HepG2 (cell line): ENCODE measurements at regions not wholly inside any gene's neighbourhood (a gene's known extent, or its start where the extent isn't known, plus 50 kb on each side); places are given as distances from the start of the nearest gene placed in this dataset.

ENCODE experiments used
- ATAC-seq: fragments of 200-7000 bp; cut with Tn5 transposase; 3 replicates; pipeline ENCODE4 v1.9.1; 2020; ENCODE audit warnings: mild to moderate bottlenecking, moderate library complexity
- BruUV-seq: library from RNA; stranded (reverse); fragments of 400-500 nt; replicated peaks from 2 replicates; lab custom pipeline; 2021; lab: Mats Ljungman, UMichigan
- CTCF ChIA-PET: fragments of 300-600 bp; formaldehyde crosslinking; extraction: SDS; loops from one replicate; lab custom pipeline; 2021; ENCODE audit warnings: low total read pairs, inconsistent platforms, low intra/inter-chr PET ratio; lab: Yijun Ruan, JAX
- POLR2A ChIA-PET: fragments of 350-600 bp; sonication (Branson Sonifier 250); formaldehyde crosslinking; loops from one replicate; lab custom pipeline; 2020; ENCODE audit warnings: antibody characterized with exemption, inconsistent platforms; lab: Yijun Ruan, JAX
- DNase-seq: peaks from one replicate; pipeline ENCODE4 v3.0.0-alpha.2; 2015; ENCODE audit warnings: low spot score
- FAIRE-seq: peaks from 3 replicates; lab custom pipeline; 2011; peaks lifted over from hg19 to GRCh38; lab: Jason Lieb, UNC
- H2AFZ ChIP-seq: one replicate; pipeline ENCODE4 v1.6.1; 2011; ENCODE audit warnings: low read length, inconsistent platforms
- H3K27ac ChIP-seq: fragments of 300-600 bp; 3 replicates; pipeline ENCODE4 v1.8.0; 2011; ENCODE audit warnings: mixed run types, mild to moderate bottlenecking, mixed read lengths, low read length, inconsistent platforms; ENCODE audit not compliant: insufficient read depth; ENCODE audit errors: extremely low read length
- H3K27me3 ChIP-seq, 2 experiments: fragments of 200-600 bp in 1 of 2; 2 replicates in 1 of 2; 3 replicates in 1 of 2; pipeline versions ENCODE4 v1.6.0 to v1.8.0; 2011; ENCODE audit warnings: low read length in 2 of 2, mild to moderate bottlenecking in 2 of 2, moderate library complexity in 2 of 2, inconsistent platforms in 1 of 2; ENCODE audit not compliant: insufficient read depth in 2 of 2, control insufficient read depth in 1 of 2
- H3K36me3 ChIP-seq, 2 experiments: fragments of 200-600 bp in 1 of 2; replicated peaks in 1 of 2; 2 replicates in 1 of 2; 3 replicates in 1 of 2; pipeline versions ENCODE4 v1.5.1 to v1.8.0; 2011; ENCODE audit warnings: low read length in 2 of 2, inconsistent platforms in 1 of 2; ENCODE audit not compliant: insufficient read depth in 2 of 2, control insufficient read depth in 1 of 2
- H3K4me1 ChIP-seq: 2 replicates; pipeline ENCODE4 v1.5.1; 2012; ENCODE audit warnings: low read length, inconsistent platforms; ENCODE audit not compliant: insufficient read depth
- H3K4me2 ChIP-seq: 2 replicates; pipeline ENCODE4 v1.6.0; 2011; ENCODE audit warnings: low read depth, low read length, inconsistent platforms
- H3K4me3 ChIP-seq, 3 experiments: fragments of 200-600 bp in 1 of 3; sonication (generic), shearing (Covaris generic) in 1 of 3; replicated peaks in 1 of 3; 2 replicates each; pipeline ENCODE4 v1.5.1; 2011 to 2016; ENCODE audit warnings: low read length in 3 of 3, inconsistent platforms in 2 of 3, low read depth in 2 of 3, mild to moderate bottlenecking in 2 of 3, control low read depth in 1 of 3, mixed read lengths in 1 of 3; ENCODE audit not compliant: insufficient read depth in 1 of 3
- H3K79me2 ChIP-seq: one replicate; pipeline ENCODE4 v1.6.1; 2011; ENCODE audit warnings: low read length, inconsistent platforms; ENCODE audit not compliant: insufficient read depth
- H3K9ac ChIP-seq: 2 replicates; pipeline ENCODE4 v1.6.0; 2011; ENCODE audit warnings: mild to moderate bottlenecking, low read depth, low read length, inconsistent platforms; ENCODE audit not compliant: insufficient read depth
- H3K9me3 ChIP-seq: 2 replicates; pipeline ENCODE4 v1.5.1; 2012; ENCODE audit warnings: mild to moderate bottlenecking, low read length
- H4K20me1 ChIP-seq: 2 replicates; pipeline ENCODE4 v1.6.0; 2011; ENCODE audit warnings: inconsistent platforms, mild to moderate bottlenecking, low read length, moderate library complexity; ENCODE audit not compliant: insufficient read depth
- HNF4A ChIP-seq: sonication (generic); formaldehyde crosslinking; IDR thresholded peaks from 2 replicates; pipeline ENCODE4 v1.4.0; 2020; ENCODE audit warnings: missing genetic modification reagents
- MAFF ChIP-seq: IDR thresholded peaks from 2 replicates; pipeline ENCODE4 v1.6.1; 2011; ENCODE audit warnings: low read depth, low read length, improper control_type of control experiment
- MAFK ChIP-seq, 2 experiments: IDR thresholded peaks in 1 of 2; conservative IDR thresholded peaks in 1 of 2; 2 replicates each; pipeline ENCODE4 v1.6.1; 2011; ENCODE audit warnings: improper control_type of control experiment in 2 of 2, low read length in 2 of 2
- MEF2D ChIP-seq: sonication (generic); formaldehyde crosslinking; IDR thresholded peaks from 2 replicates; pipeline ENCODE4 v1.5.1; 2020; ENCODE audit warnings: mild to moderate bottlenecking, missing genetic modification reagents
- RXRB ChIP-seq: IDR thresholded peaks from 2 replicates; pipeline ENCODE4 v1.6.1; 2016; ENCODE audit warnings: borderline replicate concordance, missing genetic modification reagents, missing compliant biosample characterization
- SOX6 ChIP-seq, 2 experiments: fragments of 450-650 bp in 1 of 2; sonication (generic) in 1 of 2; formaldehyde crosslinking in 1 of 2; IDR thresholded peaks; 2 replicates each; pipeline versions ENCODE4 v1.4.0 to v1.6.1; 2017 to 2020; ENCODE audit warnings: antibody characterized with exemption in 1 of 2, mild to moderate bottlenecking in 1 of 2, missing genetic modification reagents in 1 of 2
- ZNF383 ChIP-seq: sonication (generic); formaldehyde crosslinking; IDR thresholded peaks from 2 replicates; pipeline ENCODE4 v1.4.0; 2020; ENCODE audit warnings: missing genetic modification reagents, mild to moderate bottlenecking, borderline replicate concordance
- WGBS: methylation state at CpG from one replicate; pipeline ENCODE4 v1.1.6; 2017; ENCODE audit warnings: low lambda C conversion rate; 5-methylcytosine and 5-hydroxymethylcytosine counted together
- in situ Hi-C: cut with HindIII; loops from 2 replicates; pipeline ENCODE4 v1.10.0; 2017; ENCODE audit warnings: low pct_unique_long_range_greater_than_20kb; ENCODE audit not compliant: extremely low pct_ligation_motif_present
- intact Hi-C: fragments of 100-400 bp; cut with micrococcal nuclease; formaldehyde crosslinking; loops from one replicate; pipeline ENCODE4 v1.10.0; 2022; ENCODE audit not compliant: unreplicated experiment

- peak; percentile 28 for DNase-seq
- WGBS, result 0% methylated on average over 2 of the region's 2 CpGs
Observed at GRCh38 chr2:160602073-160602472, 108.5 kb upstream of the RBMS1 start.

GRCh38 chr2:160603771-160604510, 110.3 kb upstream of the RBMS1 start:
- H3K27me3 ChIP-seq, result no peaks in the 10 kb centered on the region
- peak; percentile 30 to 40; a peak in 2 of 4 replicates for TF ChIP-seq MAFK (conservative IDR thresholded peaks at IDR 0.05 in 1 of 2, IDR thresholded peaks at IDR 0.05 in 1 of 2; ENCODE audit: low read length in 2 of 2)
- TF ChIP-seq MAFF, result 0 out of 2 replicates have a peak, but pooled peaks have one; percentile 25
- TF ChIP-seq ZNF383 (CRISPR knock-in tag), result no peak
- H3K4me2 ChIP-seq, result no peak overlapping the region
- ChIA-PET POLR2A (no interaction called here), CTCF (no interaction called here)
- H3K36me3 ChIP-seq, result no peaks in the 10 kb centered on the region
- intact Hi-C loops (no loop called here), in situ Hi-C loops (no loop called here)
- no peak overlapping the region for H3K4me3 ChIP-seq
- H3K4me1 ChIP-seq, result no peaks in the 10 kb centered on the region
- WGBS, result 40% methylated on average over 3 of the region's 3 CpGs
- ATAC-seq (no peak), FAIRE-seq (no peak), DNase-seq (no peak)
- no peak overlapping the region for H2AFZ ChIP-seq
- no peaks in the 10 kb centered on the region for H4K20me1 ChIP-seq
- H3K79me2 ChIP-seq, result no peaks in the 10 kb centered on the region
- no peak overlapping the region for H3K9ac ChIP-seq
- no TSS peak for BruUV-seq
- H3K9me3 ChIP-seq, result no peaks in the 10 kb centered on the region
- no peak overlapping the region for H3K27ac ChIP-seq

More at GRCh38 chr2:160602073-160602472, 108.5 kb upstream of the RBMS1 start:
- CTCF ChIA-PET, result no interaction called here
- H3K27me3 ChIP-seq, result no peaks in the 10 kb centered on the region
- BruUV-seq, result no TSS peak
- POLR2A ChIA-PET, result no interaction called here
- no peaks in the 10 kb centered on the region for H3K36me3 ChIP-seq
- no peak overlapping the region for H3K4me2 ChIP-seq
- no peak overlapping the region for H3K9ac ChIP-seq
- no peak for FAIRE-seq
- H3K79me2 ChIP-seq, result no peaks in the 10 kb centered on the region
- TF ChIP-seq HNF4A (peak; percentile 8; the same call in 1 of the 2 replicates), SOX6 (IDR thresholded peaks at IDR 0.05) (no peak), SOX6 (CRISPR knock-in tag; IDR thresholded peaks at IDR 0.05) (no peak), MEF2D (no peak), RXRB (no peak)
- H4K20me1 ChIP-seq, result no peaks in the 10 kb centered on the region
- H2AFZ ChIP-seq, result no peak overlapping the region
- intact Hi-C loops, result no loop called here
- H3K9me3 ChIP-seq, result no peaks in the 10 kb centered on the region
- H3K4me3 ChIP-seq, result no peak overlapping the region
- no peak overlapping the region for H3K27ac ChIP-seq
- ATAC-seq, result peak; percentile 27; the same call in 1 of the 3 replicates
- in situ Hi-C loops, result no loop called here
- no peaks in the 10 kb centered on the region for H3K4me1 ChIP-seq
